Neural cell (in vitro differentiated cells): ENCODE measurements at regions not wholly inside any gene's neighbourhood (a gene's known extent, or its start where the extent isn't known, plus 50 kb on each side); places are given as distances from the start of the nearest gene placed in this dataset.

Experiments used
- H2AFZ ChIP-seq: fragments of 200-600, 300-800 bp; sonication (generic), shearing (Covaris generic); 2 replicates; pipeline ENCODE4 v1.6.0; 2014; ENCODE audit warnings: low read depth, mild to moderate bottlenecking, antibody characterized with exemption, low read length, moderate library complexity
- H3F3A ChIP-seq: fragments of 200-600 bp; shearing (Covaris generic); 2 replicates; pipeline ENCODE4 v1.6.1; 2016; ENCODE audit warnings: mild to moderate bottlenecking, moderate library complexity, mixed read lengths, antibody characterized with exemption, low read length; ENCODE audit not compliant: insufficient read depth, poor library complexity, severe bottlenecking
- H3K27ac ChIP-seq: fragments of 200-600, 300-800 bp; sonication (generic), shearing (Covaris generic); 2 replicates; pipeline ENCODE4 v1.5.1; 2014; ENCODE audit warnings: mild to moderate bottlenecking, low read length, moderate library complexity
- H3K27me3 ChIP-seq: fragments of 300-800, 200-600 bp; sonication (generic), shearing (Covaris generic); 2 replicates; pipeline ENCODE4 v1.6.0; 2014; ENCODE audit warnings: mild to moderate bottlenecking, low read depth, low read length, moderate library complexity; ENCODE audit not compliant: insufficient read depth
- H3K36me3 ChIP-seq: fragments of 300-800, 200-600 bp; sonication (generic), shearing (Covaris generic); 2 replicates; pipeline ENCODE4 v1.5.1; 2014; ENCODE audit warnings: mild to moderate bottlenecking, antibody characterized with exemption, low read length, moderate library complexity; ENCODE audit not compliant: insufficient read depth
- H3K4me2 ChIP-seq: fragments of 300-800, 200-600 bp; sonication (generic), shearing (Covaris generic); 2 replicates; pipeline ENCODE4 v1.6.0; 2014; ENCODE audit warnings: mild to moderate bottlenecking, low read length
- H3K4me3 ChIP-seq: fragments of 300-800, 200-600 bp; sonication (generic), shearing (Covaris generic); 2 replicates; pipeline ENCODE4 v1.5.1; 2014; ENCODE audit warnings: mild to moderate bottlenecking, low read length, moderate library complexity
- H3K79me2 ChIP-seq: fragments of 200-600 bp; shearing (Covaris generic); replicated peaks from 2 replicates; pipeline ENCODE4 v1.6.0; 2014; ENCODE audit warnings: mild to moderate bottlenecking, low read length, moderate library complexity; ENCODE audit not compliant: insufficient read depth
- H3K9ac ChIP-seq: fragments of 300-800, 200-600 bp; sonication (generic), shearing (Covaris generic); 2 replicates; pipeline ENCODE4 v1.6.1; 2016; ENCODE audit warnings: mild to moderate bottlenecking, low read length, mixed read lengths
- H3K9me2 ChIP-seq: fragments of 200-600 bp; shearing (Covaris generic); 2 replicates; pipeline ENCODE4 v1.6.1; 2016; ENCODE audit warnings: mild to moderate bottlenecking, low read length, mixed read lengths; ENCODE audit not compliant: insufficient read depth
- H3K9me3 ChIP-seq: fragments of 200-600, 300-800 bp; sonication (generic), shearing (Covaris generic); 2 replicates; pipeline ENCODE4 v1.6.1; 2016; ENCODE audit warnings: mild to moderate bottlenecking, mixed run types, low read length, moderate library complexity, mixed read lengths
- H4K20me1 ChIP-seq: fragments of 200-600 bp; shearing (Covaris generic); 2 replicates; pipeline ENCODE4 v1.6.1; 2016; ENCODE audit warnings: mild to moderate bottlenecking, mixed run types; ENCODE audit not compliant: insufficient read depth
- EP300 ChIP-seq: fragments of 450-650 bp; conservative IDR thresholded peaks from 2 replicates; pipeline ENCODE4 v1.6.1; 2014; ENCODE audit warnings: antibody characterized with exemption, mild to moderate bottlenecking, moderate library complexity; ENCODE audit not compliant: poor library complexity, severe bottlenecking
- EZH2 ChIP-seq: fragments of 200-600, 300-800 bp; shearing (Covaris generic), sonication (generic); IDR thresholded peaks from 2 replicates; pipeline ENCODE4 v1.6.1; 2014; ENCODE audit warnings: antibody characterized with exemption, low read length, borderline replicate concordance, mild to moderate bottlenecking; ENCODE audit not compliant: insufficient read depth, poor library complexity, severe bottlenecking
- MXI1 ChIP-seq: fragments of 450-650 bp; conservative IDR thresholded peaks from 2 replicates; pipeline ENCODE4 v1.6.1; 2014; ENCODE audit warnings: antibody characterized with exemption, mild to moderate bottlenecking; ENCODE audit not compliant: poor library complexity, severe bottlenecking
- POLR2AphosphoS5 ChIP-seq: IDR thresholded peaks from 2 replicates; pipeline ENCODE4 v1.6.1; 2012
- RAD21 ChIP-seq: fragments of 450-650 bp; conservative IDR thresholded peaks from 2 replicates; pipeline ENCODE4 v1.6.1; 2014; ENCODE audit warnings: antibody characterized with exemption, mild to moderate bottlenecking, moderate library complexity
- SMC3 ChIP-seq: fragments of 450-650 bp; conservative IDR thresholded peaks from 2 replicates; pipeline ENCODE4 v1.6.1; 2014; ENCODE audit warnings: antibody characterized with exemption, mild to moderate bottlenecking, moderate library complexity; ENCODE audit not compliant: poor library complexity
- TAF1 ChIP-seq: IDR thresholded peaks from 2 replicates; pipeline ENCODE4 v1.6.1; 2012; ENCODE audit warnings: low read depth
- TF ChIP-seq, protein P1 (sequence below): IDR thresholded peaks from 2 replicates; pipeline ENCODE4 v1.6.1; 2012; ENCODE audit warnings: borderline replicate concordance
- TF ChIP-seq, protein P2 (sequence below): fragments of 450-650 bp; IDR thresholded peaks from 2 replicates; pipeline ENCODE4 v1.5.1; 2014; ENCODE audit warnings: antibody characterized with exemption, mild to moderate bottlenecking, moderate library complexity; ENCODE audit not compliant: poor library complexity, severe bottlenecking

DNA sequence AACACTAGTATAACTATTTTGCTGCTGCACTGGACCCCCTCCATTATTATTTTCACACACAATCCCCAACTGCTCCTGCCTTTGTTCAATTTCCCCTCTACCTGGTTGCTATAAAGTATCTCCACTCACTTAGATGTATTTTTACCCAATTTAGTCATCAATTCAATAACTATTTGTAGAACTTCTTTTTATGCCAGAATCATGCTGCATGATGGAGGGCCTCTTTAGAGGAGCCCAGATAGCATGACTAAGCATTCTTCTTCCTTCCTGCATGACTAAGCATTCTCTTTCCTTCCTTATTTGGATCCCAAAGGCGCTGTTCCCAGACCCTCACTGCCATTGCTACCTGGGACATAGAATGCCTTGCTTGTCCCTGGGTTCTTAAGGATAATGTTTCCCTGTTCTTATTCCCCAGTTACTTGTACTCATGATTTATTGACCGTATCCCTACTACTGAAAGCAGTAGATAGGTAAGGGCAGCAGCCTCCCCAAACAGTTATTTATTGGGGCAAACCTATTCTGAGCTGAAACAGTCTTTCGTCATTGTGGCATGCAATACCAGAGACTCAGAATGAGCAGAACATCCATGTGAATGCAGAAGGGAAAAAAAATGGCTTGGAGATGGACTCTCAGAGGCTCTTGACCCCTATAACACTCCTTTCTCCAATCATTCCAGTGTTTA lies 89.3 kb upstream of the AKT3 start:
- Histone ChIP-seq H3K27me3 (no peaks in the 10 kb centered on the region), H2AFZ (no peak overlapping the region), H3F3A (no peaks in the 10 kb centered on the region), H3K9ac (no peak overlapping the region), H3K4me2 (no peak overlapping the region), H3K79me2 (no peaks in the 10 kb centered on the region), H3K36me3 (no peaks in the 10 kb centered on the region), H3K9me3 (no peaks in the 10 kb centered on the region), H3K4me3 (no peak overlapping the region), H3K27ac (no peak overlapping the region), H3K9me2 (no peaks in the 10 kb centered on the region), H4K20me1 (no peaks in the 10 kb centered on the region)
- TF ChIP-seq EP300: no peak
- TF ChIP-seq, protein P1, sequence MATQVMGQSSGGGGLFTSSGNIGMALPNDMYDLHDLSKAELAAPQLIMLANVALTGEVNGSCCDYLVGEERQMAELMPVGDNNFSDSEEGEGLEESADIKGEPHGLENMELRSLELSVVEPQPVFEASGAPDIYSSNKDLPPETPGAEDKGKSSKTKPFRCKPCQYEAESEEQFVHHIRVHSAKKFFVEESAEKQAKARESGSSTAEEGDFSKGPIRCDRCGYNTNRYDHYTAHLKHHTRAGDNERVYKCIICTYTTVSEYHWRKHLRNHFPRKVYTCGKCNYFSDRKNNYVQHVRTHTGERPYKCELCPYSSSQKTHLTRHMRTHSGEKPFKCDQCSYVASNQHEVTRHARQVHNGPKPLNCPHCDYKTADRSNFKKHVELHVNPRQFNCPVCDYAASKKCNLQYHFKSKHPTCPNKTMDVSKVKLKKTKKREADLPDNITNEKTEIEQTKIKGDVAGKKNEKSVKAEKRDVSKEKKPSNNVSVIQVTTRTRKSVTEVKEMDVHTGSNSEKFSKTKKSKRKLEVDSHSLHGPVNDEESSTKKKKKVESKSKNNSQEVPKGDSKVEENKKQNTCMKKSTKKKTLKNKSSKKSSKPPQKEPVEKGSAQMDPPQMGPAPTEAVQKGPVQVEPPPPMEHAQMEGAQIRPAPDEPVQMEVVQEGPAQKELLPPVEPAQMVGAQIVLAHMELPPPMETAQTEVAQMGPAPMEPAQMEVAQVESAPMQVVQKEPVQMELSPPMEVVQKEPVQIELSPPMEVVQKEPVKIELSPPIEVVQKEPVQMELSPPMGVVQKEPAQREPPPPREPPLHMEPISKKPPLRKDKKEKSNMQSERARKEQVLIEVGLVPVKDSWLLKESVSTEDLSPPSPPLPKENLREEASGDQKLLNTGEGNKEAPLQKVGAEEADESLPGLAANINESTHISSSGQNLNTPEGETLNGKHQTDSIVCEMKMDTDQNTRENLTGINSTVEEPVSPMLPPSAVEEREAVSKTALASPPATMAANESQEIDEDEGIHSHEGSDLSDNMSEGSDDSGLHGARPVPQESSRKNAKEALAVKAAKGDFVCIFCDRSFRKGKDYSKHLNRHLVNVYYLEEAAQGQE: no peak
- TF ChIP-seq RAD21: no peak
- TF ChIP-seq SMC3: no peak
- no peak for TF ChIP-seq TAF1
- TF ChIP-seq MXI1: no peak
- TF ChIP-seq, protein P2, sequence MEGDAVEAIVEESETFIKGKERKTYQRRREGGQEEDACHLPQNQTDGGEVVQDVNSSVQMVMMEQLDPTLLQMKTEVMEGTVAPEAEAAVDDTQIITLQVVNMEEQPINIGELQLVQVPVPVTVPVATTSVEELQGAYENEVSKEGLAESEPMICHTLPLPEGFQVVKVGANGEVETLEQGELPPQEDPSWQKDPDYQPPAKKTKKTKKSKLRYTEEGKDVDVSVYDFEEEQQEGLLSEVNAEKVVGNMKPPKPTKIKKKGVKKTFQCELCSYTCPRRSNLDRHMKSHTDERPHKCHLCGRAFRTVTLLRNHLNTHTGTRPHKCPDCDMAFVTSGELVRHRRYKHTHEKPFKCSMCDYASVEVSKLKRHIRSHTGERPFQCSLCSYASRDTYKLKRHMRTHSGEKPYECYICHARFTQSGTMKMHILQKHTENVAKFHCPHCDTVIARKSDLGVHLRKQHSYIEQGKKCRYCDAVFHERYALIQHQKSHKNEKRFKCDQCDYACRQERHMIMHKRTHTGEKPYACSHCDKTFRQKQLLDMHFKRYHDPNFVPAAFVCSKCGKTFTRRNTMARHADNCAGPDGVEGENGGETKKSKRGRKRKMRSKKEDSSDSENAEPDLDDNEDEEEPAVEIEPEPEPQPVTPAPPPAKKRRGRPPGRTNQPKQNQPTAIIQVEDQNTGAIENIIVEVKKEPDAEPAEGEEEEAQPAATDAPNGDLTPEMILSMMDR: no peak
- TF ChIP-seq POLR2AphosphoS5: no peak
- no peak for TF ChIP-seq EZH2

DNA sequence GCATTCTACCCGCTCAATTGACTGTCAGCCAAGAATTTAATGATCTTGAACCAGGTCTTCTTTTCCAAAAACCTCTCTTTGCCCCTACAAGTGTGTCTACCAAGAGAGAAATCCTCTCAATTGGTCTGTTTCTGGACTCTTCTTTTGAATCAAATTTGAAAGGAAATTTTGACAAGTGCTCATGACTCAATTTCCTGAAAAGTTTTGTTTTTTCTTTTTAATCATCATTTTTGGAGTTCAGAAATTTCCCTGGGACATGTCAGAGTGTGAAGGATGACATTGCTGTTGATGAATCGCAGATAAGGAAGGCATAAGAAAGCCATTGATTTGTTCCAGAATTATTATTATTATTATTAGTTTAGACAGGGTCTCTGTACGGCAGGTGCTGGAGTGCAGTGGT lies 88.2 kb upstream of the AKT3 start:
- Histone ChIP-seq H3K9ac (no peak overlapping the region), H3K4me3 (no peak overlapping the region), H4K20me1 (no peaks in the 10 kb centered on the region), H2AFZ (no peak overlapping the region), H3K9me2 (no peaks in the 10 kb centered on the region), H3F3A (no peaks in the 10 kb centered on the region), H3K4me2 (no peak overlapping the region), H3K27me3 (no peaks in the 10 kb centered on the region), H3K9me3 (no peaks in the 10 kb centered on the region), H3K79me2 (no peaks in the 10 kb centered on the region), H3K27ac (no peak overlapping the region), H3K36me3 (no peaks in the 10 kb centered on the region)
- TF ChIP-seq RAD21: no peak
- TF ChIP-seq MXI1: no peak
- no peak for TF ChIP-seq EZH2
- TF ChIP-seq POLR2AphosphoS5: no peak
- TF ChIP-seq SMC3: no peak
- no peak for TF ChIP-seq EP300
- TF ChIP-seq, protein P1: no peak
- TF ChIP-seq, protein P2: no peak
- no peak for TF ChIP-seq TAF1
